ENCODE measurements at regions not wholly inside any gene's neighbourhood (a gene's known extent, or its start where the extent isn't known, plus 50 kb on each side); places are given as distances from the start of the nearest gene placed in this dataset.

DNA sequence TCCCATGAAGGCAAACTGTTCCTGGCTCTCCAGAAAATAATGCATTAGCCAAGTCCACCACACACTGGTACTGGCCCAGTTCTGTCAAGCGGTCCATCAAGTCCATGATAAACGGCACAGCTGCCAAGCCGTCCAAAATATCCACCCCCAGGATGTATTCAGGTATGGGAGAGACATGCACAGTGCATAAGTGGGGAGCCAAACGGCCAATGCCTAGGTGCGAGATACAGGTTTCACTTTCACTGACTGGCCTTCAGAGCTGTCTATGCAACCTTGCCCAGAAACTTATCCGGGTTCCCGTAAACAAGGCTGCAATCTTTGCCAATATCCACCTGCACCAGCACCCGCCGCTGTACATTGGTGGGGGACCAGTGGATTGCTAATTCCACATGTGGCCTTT is 795.8 kb downstream of the EFNA5 start:
- H3K27ac ChIP-seq (ENCODE audit: insufficient read length, low read depth, low read length) = no peak overlapping the region
- no peak overlapping the region for H3K4me3 Mint-ChIP-seq
- H3K9me3 Mint-ChIP-seq = peaks cover 24% of the 10 kb centered on the region in 2 experiments
- no peak overlapping the region for H3K23ac ChIP-seq (ENCODE audit: insufficient read length, low read depth, low read length)
- H3K23me2 ChIP-seq (ENCODE audit: insufficient read length, low read depth, low read length, poor library complexity, severe bottlenecking) = no peaks in the 10 kb centered on the region
- no peak overlapping the region for H2BK12ac ChIP-seq (ENCODE audit: insufficient read length, low read depth, low read length)
- no peak overlapping the region for H4K8ac ChIP-seq (replicated peaks; ENCODE audit: insufficient read length, low read depth, low read length)
- H3K79me2 ChIP-seq (ENCODE audit: insufficient read depth, low read length) = no peaks in the 10 kb centered on the region
- TF ChIP-seq, protein P1, sequence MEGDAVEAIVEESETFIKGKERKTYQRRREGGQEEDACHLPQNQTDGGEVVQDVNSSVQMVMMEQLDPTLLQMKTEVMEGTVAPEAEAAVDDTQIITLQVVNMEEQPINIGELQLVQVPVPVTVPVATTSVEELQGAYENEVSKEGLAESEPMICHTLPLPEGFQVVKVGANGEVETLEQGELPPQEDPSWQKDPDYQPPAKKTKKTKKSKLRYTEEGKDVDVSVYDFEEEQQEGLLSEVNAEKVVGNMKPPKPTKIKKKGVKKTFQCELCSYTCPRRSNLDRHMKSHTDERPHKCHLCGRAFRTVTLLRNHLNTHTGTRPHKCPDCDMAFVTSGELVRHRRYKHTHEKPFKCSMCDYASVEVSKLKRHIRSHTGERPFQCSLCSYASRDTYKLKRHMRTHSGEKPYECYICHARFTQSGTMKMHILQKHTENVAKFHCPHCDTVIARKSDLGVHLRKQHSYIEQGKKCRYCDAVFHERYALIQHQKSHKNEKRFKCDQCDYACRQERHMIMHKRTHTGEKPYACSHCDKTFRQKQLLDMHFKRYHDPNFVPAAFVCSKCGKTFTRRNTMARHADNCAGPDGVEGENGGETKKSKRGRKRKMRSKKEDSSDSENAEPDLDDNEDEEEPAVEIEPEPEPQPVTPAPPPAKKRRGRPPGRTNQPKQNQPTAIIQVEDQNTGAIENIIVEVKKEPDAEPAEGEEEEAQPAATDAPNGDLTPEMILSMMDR (conservative IDR thresholded peaks at IDR 0.05) = no peak
- H3K56ac ChIP-seq (ENCODE audit: insufficient read length, low read depth, low read length) = no peak overlapping the region
- no peak overlapping the region for H4K5ac ChIP-seq (ENCODE audit: insufficient read length, low read depth, low read length)
- no peak overlapping the region for H2BK15ac ChIP-seq (ENCODE audit: low read depth, low read length)
- no peaks in the 10 kb centered on the region for H3K79me1 ChIP-seq (ENCODE audit: insufficient read depth, low read depth, low read length, poor library complexity, severe bottlenecking)
- no peak overlapping the region for H3T11ph ChIP-seq (ENCODE audit: low read length)
- H2BK20ac ChIP-seq (ENCODE audit: low read depth, low read length, poor library complexity, severe bottlenecking) = no peak overlapping the region
- no peak overlapping the region for H2BK120ac ChIP-seq (ENCODE audit: low read depth, low read length, poor library complexity, severe bottlenecking)
- no peaks in the 10 kb centered on the region for H4K20me1 ChIP-seq (ENCODE audit: control insufficient read depth, insufficient read depth, insufficient read length)
- peaks cover 11% of the 10 kb centered on the region for H3K9me3 ChIP-seq (ENCODE audit: control insufficient read depth, low read depth, low read length)
- peaks cover 0 to 7% of the 10 kb centered on the region in 2 experiments; a peak in 2 of 4 replicates for H3K4me1 Mint-ChIP-seq
- H2AFZ ChIP-seq (ENCODE audit: low read length) = no peak overlapping the region
- peaks cover 12 to 23% (median 21%) of the 10 kb centered on the region in 3 experiments for H3K36me3 Mint-ChIP-seq (ENCODE audit: insufficient read depth in 1 of 3, low read depth in 3 of 3)
- no peak overlapping the region for H2BK5ac ChIP-seq (ENCODE audit: insufficient read length, low read length)
- H3K4me1 ChIP-seq (ENCODE audit: insufficient read depth, low read length) = no peaks in the 10 kb centered on the region
- H3K27me3 ChIP-seq (ENCODE audit: insufficient read depth, low read length) = no peaks in the 10 kb centered on the region
- no peak overlapping the region for H3K4ac ChIP-seq (ENCODE audit: low read depth, low read length)
- H3K27ac Mint-ChIP-seq = no peak overlapping the region; a peak in 1 of 7 replicates
- H4K91ac ChIP-seq (ENCODE audit: insufficient read length, low read depth, low read length) = no peak overlapping the region
- no CpG with 5 or more reads among the region's 9 CpGs for WGBS (ENCODE audit: extremely low coverage, insufficient read length, low lambda C conversion rate)
- H2AK5ac ChIP-seq (ENCODE audit: insufficient read length, low read length) = no peak overlapping the region
- no peak for DNase-seq
- no peak overlapping the region for H3K9ac ChIP-seq (ENCODE audit: extremely low read depth, insufficient read length, low read length)
- H3K4me2 ChIP-seq (ENCODE audit: insufficient read depth, insufficient read length, low read length) = no peak overlapping the region
- no peak overlapping the region for H3K18ac ChIP-seq (ENCODE audit: insufficient read length, low read depth, low read length)
- no peak overlapping the region for H3K14ac ChIP-seq (ENCODE audit: insufficient read depth, low read length)
- peaks cover 3% of the 10 kb centered on the region; the same call in 1 of the 2 replicates for H3K27me3 Mint-ChIP-seq (ENCODE audit: low read depth)
